ENCODE measurements at regions not wholly inside any gene's neighbourhood (a gene's known extent, or its start where the extent isn't known, plus 50 kb on each side); places are given as distances from the start of the nearest gene placed in this dataset.

DNA sequence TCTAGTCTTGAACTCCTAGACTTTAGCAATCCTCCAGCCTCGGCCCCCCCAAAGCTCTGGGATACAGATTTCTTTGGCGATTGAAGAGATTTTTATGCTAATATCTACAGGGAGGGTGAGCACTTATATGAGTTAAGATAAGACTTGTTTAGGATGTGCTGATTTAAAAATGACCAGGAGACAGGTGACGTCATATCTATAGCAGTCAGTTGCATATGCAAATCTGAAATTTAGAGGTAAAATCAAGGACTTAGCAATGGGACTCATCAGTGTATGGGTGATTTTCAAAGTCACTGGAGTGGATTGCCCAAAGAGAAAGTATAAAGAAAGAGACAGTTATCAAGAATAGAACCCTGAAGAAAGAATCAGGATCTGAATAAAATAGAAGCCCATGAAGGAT, 394.5 kb downstream of the ADGRL2 start:
- no peak for TF ChIP-seq ZNF232 (CRISPR knock-in tag; IDR thresholded peaks at IDR 0.05)
- no peak for TF ChIP-seq FOXK1 (CRISPR knock-in tag; IDR thresholded peaks at IDR 0.05)
- TF ChIP-seq CREB1 (CRISPR knock-in tag; IDR thresholded peaks at IDR 0.05), result no peak
- TF ChIP-seq CTCF (IDR thresholded peaks at IDR 0.05), result no peak
- TF ChIP-seq KAT7 (CRISPR knock-in tag; IDR thresholded peaks at IDR 0.05; ENCODE audit: borderline replicate concordance), result no peak
- no peak for TF ChIP-seq ESRRA (CRISPR knock-in tag; IDR thresholded peaks at IDR 0.05; ENCODE audit: borderline replicate concordance)
- TF ChIP-seq ZNF317 (CRISPR knock-in tag; IDR thresholded peaks at IDR 0.05; ENCODE audit: borderline replicate concordance, low read depth), result no peak
- TF ChIP-seq ETV6 (CRISPR knock-in tag; IDR thresholded peaks at IDR 0.05), result no peak
- TF ChIP-seq JUN (CRISPR knock-in tag; IDR thresholded peaks at IDR 0.05), result no peak
- TF ChIP-seq, protein P1, sequence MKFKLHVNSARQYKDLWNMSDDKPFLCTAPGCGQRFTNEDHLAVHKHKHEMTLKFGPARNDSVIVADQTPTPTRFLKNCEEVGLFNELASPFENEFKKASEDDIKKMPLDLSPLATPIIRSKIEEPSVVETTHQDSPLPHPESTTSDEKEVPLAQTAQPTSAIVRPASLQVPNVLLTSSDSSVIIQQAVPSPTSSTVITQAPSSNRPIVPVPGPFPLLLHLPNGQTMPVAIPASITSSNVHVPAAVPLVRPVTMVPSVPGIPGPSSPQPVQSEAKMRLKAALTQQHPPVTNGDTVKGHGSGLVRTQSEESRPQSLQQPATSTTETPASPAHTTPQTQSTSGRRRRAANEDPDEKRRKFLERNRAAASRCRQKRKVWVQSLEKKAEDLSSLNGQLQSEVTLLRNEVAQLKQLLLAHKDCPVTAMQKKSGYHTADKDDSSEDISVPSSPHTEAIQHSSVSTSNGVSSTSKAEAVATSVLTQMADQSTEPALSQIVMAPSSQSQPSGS (CRISPR knock-in tag; IDR thresholded peaks at IDR 0.05; ENCODE audit: borderline replicate concordance, low read depth), result no peak
- TF ChIP-seq E2F1 (CRISPR knock-in tag; IDR thresholded peaks at IDR 0.05), result no peak
- TF ChIP-seq NFE2L1 (CRISPR knock-in tag; IDR thresholded peaks at IDR 0.05), result no peak
- TF ChIP-seq USF1 (CRISPR knock-in tag; IDR thresholded peaks at IDR 0.05), result no peak
- TF ChIP-seq E2F4 (CRISPR knock-in tag; IDR thresholded peaks at IDR 0.05; ENCODE audit: borderline replicate concordance, low read depth), result no peak
